ENCODE measurements at regions not wholly inside any gene's neighbourhood (a gene's known extent, or its start where the extent isn't known, plus 50 kb on each side); places are given as distances from the start of the nearest gene placed in this dataset.
"Not testable (repeated sequence)": the region's sequence is repeated elsewhere in the genome, so short reads cannot be mapped to it uniquely, and the experiment has no call there.

GRCh38 chr21:20020026-20020425 is 978.2 kb upstream of the NCAM2 start:
- DNase-seq: no peak

GRCh38 chr21:20023193-20023592 is 975.0 kb upstream of the NCAM2 start:
- no peak for DNase-seq

GRCh38 chr21:20024741-20025140 is 973.5 kb upstream of the NCAM2 start:
- no peak for DNase-seq

- no peak for DNase-seq
Measured at GRCh38 chr21:20026543-20026942, 971.7 kb upstream of the NCAM2 start.

- DNase-seq: no peak
Measured at GRCh38 chr21:20030390-20030789, 967.8 kb upstream of the NCAM2 start.

- DNase-seq: no peak
Measured at GRCh38 chr21:20031807-20032206, 966.4 kb upstream of the NCAM2 start.

GRCh38 chr21:20040768-20041167 is 957.4 kb upstream of the NCAM2 start:
- no peak for DNase-seq

GRCh38 chr21:20045197-20045596 is 953.0 kb upstream of the NCAM2 start:
- no peak for DNase-seq

- DNase-seq: not testable (repeated sequence)
Measured at GRCh38 chr21:20048130-20048837, 949.9 kb upstream of the NCAM2 start.

- DNase-seq: no peak
Measured at GRCh38 chr21:20083336-20083735, 914.9 kb upstream of the NCAM2 start.

GRCh38 chr21:20083925-20084324 is 914.3 kb upstream of the NCAM2 start:
- no peak for DNase-seq

GRCh38 chr21:20086508-20086907 is 911.7 kb upstream of the NCAM2 start:
- DNase-seq: no peak

- DNase-seq: no peak
Measured at GRCh38 chr21:20106368-20106767, 891.8 kb upstream of the NCAM2 start.

- no peak for DNase-seq
Measured at GRCh38 chr21:20108016-20108415, 890.2 kb upstream of the NCAM2 start.

- DNase-seq: no peak
Measured at GRCh38 chr21:20108976-20109540, 889.2 kb upstream of the NCAM2 start.

- DNase-seq: no peak
Measured at GRCh38 chr21:20110368-20110767, 887.8 kb upstream of the NCAM2 start.

GRCh38 chr21:20151741-20152140 is 846.5 kb upstream of the NCAM2 start:
- DNase-seq: no peak

GRCh38 chr21:20163167-20163566 is 835.0 kb upstream of the NCAM2 start:
- no peak for DNase-seq

GRCh38 chr21:20167059-20167458 is 831.1 kb upstream of the NCAM2 start:
- no peak for DNase-seq

GRCh38 chr21:20169812-20170576 is 828.2 kb upstream of the NCAM2 start:
- no peak for DNase-seq

- no peak for DNase-seq
Measured at GRCh38 chr21:20186186-20186585, 812.0 kb upstream of the NCAM2 start.

- DNase-seq: no peak
Measured at GRCh38 chr21:20187028-20187427, 811.2 kb upstream of the NCAM2 start.

GRCh38 chr21:20201323-20201722 is 796.9 kb upstream of the NCAM2 start:
- DNase-seq: not testable (repeated sequence)

- DNase-seq: no peak
Measured at GRCh38 chr21:20207335-20207734, 790.9 kb upstream of the NCAM2 start.

Measured in DMS 273 treated with DMSO at 0.1 percent for 48 hours (cell line).